Uterus (tissue), 2 donors: ENCODE measurements at regions not wholly inside any gene's neighbourhood (a gene's known extent, or its start where the extent isn't known, plus 50 kb on each side); places are given as distances from the start of the nearest gene placed in this dataset.

Source experiments
- CTCF ChIP-seq, 4 experiments: fragments of 200-600 bp in 2 of 4; fragments of 450-650 bp in 2 of 4; sonication (generic) in 2 of 4; IDR thresholded peaks; one replicate each; pipeline ENCODE4 v1.5.1; 2016 to 2019; ENCODE audit warnings: antibody characterized with exemption in 4 of 4, mild to moderate bottlenecking in 2 of 4, moderate library complexity in 1 of 4
- POLR2A ChIP-seq, 2 donors: fragments of 450-650 bp; IDR thresholded peaks; one replicate each; pipeline ENCODE4 v1.6.1; 2016; ENCODE audit warnings: antibody characterized with exemption in 2 of 2, mild to moderate bottlenecking in 1 of 2, moderate library complexity in 1 of 2

- TF ChIP-seq CTCF (IDR thresholded peaks at IDR 0.05) = no peak
- TF ChIP-seq POLR2A (IDR thresholded peaks at IDR 0.05) = no peak
These were observed 190.5 kb downstream of the PCSK1 start for GRCh38 chr5:96242571-96242970.
